NCI-H146 treated with DMSO at 0.1 percent for 48 hours (cell line): ENCODE measurements at regions not wholly inside any gene's neighbourhood (a gene's known extent, or its start where the extent isn't known, plus 50 kb on each side); places are given as distances from the start of the nearest gene placed in this dataset.

Experiments
- DNase-seq: peaks from one replicate; lab custom pipeline; 2025; ENCODE audit not compliant: unreplicated experiment; lab: John Stamatoyannopoulos, UW

DNA sequence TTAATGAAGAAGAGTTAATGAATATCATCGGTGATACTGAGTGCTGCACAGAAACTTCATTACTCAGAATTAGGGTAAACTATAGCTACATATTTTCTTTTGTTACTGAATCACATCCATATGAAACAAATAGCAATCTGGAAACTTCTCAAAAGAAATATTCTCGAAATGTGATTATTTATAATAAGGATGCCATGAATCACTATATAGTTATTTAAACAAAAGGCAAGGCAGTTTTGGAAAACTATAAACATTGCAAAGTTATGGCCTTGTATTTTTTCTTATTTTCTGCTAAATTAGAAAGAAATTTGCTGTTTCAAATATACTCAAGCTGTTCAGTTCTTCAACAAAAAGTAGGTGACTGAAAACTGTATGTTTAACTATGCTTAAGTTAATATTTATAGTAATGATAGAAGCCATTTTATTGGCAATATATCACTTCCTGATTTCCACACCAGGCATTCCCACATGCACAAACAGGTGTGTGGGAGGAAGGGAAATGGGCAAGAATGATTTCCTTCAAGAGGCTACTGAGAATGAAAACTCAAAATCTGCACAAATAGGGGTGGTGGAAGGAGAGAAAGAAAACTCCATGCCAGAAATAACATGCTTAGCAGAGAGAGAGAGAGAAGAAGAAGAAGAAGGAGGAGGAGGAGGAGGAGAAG, 74.5 kb upstream of the FRY start:
- no peak for DNase-seq

GRCh38 chr13:31957772-31958171, 73.8 kb upstream of the FRY start:
- DNase-seq = no peak

- no peak for DNase-seq
Measured at GRCh38 chr13:31962731-31963370, 68.7 kb upstream of the FRY start.

DNA sequence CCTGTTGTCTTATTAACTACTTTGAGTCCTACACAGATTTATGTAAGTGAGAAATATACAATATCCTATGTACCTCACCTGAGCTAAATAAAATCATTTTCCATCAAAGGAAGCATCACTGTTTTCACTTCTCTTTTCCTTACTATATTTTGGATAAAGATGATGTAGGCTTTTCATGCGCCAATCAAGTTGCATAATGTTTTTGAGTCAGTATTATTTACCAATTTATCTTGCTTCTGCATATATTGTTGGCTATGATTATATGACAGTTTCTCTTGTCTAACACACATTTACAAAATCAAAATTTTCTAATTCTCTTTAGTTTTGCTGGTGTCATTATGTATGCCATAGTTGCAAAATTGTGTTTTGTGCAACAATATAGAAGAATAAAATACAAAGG, 67.9 kb upstream of the FRY start:
- no peak for DNase-seq

- no peak for DNase-seq
Measured at GRCh38 chr13:31964168-31964567, 67.4 kb upstream of the FRY start.

DNA sequence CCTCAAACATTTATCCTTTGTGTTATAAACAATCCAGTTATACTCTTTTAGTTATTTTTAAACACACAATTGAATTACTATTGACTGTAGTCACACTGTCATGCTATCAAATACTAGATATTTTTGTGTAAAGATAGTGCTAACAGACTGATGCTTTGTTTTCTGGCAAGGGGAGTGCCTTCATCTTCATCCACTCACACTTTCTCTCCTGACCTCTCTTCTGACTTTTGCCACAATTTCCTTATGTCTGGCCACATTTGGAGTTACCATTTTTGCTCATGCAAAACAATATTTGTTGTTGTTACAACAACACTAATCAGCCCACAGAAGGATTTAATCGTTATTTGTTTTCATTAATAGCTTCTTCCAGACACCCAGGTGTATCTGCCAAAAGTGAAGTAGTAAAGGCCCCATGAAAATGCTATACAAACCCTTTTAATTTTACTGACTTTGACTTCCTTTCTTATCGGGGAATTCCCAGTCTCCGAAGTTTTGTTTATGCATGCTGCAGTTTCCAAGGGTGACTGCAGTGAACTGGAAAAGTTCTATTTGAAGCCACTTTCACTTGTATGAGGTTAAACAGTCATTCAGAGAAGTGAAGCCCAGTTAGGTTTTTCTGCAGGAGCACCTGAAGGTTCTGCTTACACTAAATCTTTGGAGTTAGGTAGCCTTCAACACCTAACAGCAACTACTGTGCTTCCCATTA, 66.1 kb upstream of the FRY start:
- no peak for DNase-seq

GRCh38 chr13:31967155-31967554, 64.4 kb upstream of the FRY start:
- DNase-seq = no peak

GRCh38 chr13:31968473-31968872, 63.1 kb upstream of the FRY start:
- no peak for DNase-seq

- DNase-seq = no peak
Measured at GRCh38 chr13:31970231-31970930, 61.2 kb upstream of the FRY start.

DNA sequence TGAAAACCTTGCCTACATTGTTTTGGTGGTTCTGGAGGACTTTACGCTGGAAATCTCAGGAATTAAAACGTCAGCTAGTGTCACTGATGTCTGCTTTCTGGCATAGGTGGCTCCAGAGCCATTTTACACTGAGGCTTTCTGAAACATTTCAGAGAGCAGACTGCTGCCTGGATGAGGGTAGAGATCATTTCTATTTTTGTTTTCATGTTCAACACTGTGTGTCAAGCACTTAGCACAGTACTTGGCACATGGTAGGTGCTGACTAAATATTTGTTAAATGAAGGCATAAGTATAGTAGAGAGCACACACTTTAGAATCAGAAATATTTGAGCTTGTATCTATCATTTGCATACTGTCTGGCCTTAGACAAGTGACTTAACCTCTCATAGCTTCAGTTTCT, 59.1 kb upstream of the FRY start:
- no peak for DNase-seq

GRCh38 chr13:31978021-31978420, 53.6 kb upstream of the FRY start:
- DNase-seq = no peak

GRCh38 chr13:31980830-31981229, 50.7 kb upstream of the FRY start:
- no peak for DNase-seq
